SK-N-SH treated with all-trans-retinoic acid at 6 μM for 48 hours (cell line): ENCODE measurements at regions not wholly inside any gene's neighbourhood (a gene's known extent, or its start where the extent isn't known, plus 50 kb on each side); places are given as distances from the start of the nearest gene placed in this dataset.

Experiments
- ATAC-seq: fragments of 200-7000 bp; cut with Tn5 transposase; 3 replicates; pipeline ENCODE4 v1.9.1; 2020; ENCODE audit warnings: mild to moderate bottlenecking, moderate library complexity
- ARNTL ChIP-seq: fragments of 450-650 bp; formaldehyde crosslinking; IDR thresholded peaks from 2 replicates; pipeline ENCODE4 v1.5.0; 2020; ENCODE audit warnings: low read depth, mild to moderate bottlenecking, moderate library complexity, borderline replicate concordance
- BACH2 ChIP-seq: fragments of 250-450 bp; sonication (Bioruptor Pico); IDR thresholded peaks from 2 replicates; pipeline ENCODE4 v1.9.0; 2021; ENCODE audit warnings: mild to moderate bottlenecking, borderline replicate concordance
- CREB5 ChIP-seq: fragments of 250-450 bp; sonication (Bioruptor Pico); IDR thresholded peaks from 2 replicates; pipeline ENCODE4 v1.5.1; 2020; ENCODE audit warnings: low read depth, mild to moderate bottlenecking, moderate library complexity
- CSDC2 ChIP-seq: fragments of 250-450 bp; sonication (Bioruptor Pico); IDR thresholded peaks from 2 replicates; pipeline ENCODE4 v1.5.0; 2020; ENCODE audit warnings: mild to moderate bottlenecking, moderate library complexity
- ESRRG ChIP-seq: fragments of 250-450 bp; sonication (Bioruptor Pico); IDR thresholded peaks from 2 replicates; pipeline ENCODE4 v1.6.1; 2021; ENCODE audit warnings: mild to moderate bottlenecking
- GLIS3 ChIP-seq: fragments of 250-450 bp; sonication (Bioruptor Pico); IDR thresholded peaks from 2 replicates; pipeline ENCODE4 v1.5.0; 2020; ENCODE audit warnings: mild to moderate bottlenecking, moderate library complexity
- ISL1 ChIP-seq: fragments of 250-450 bp; sonication (Bioruptor Pico); IDR thresholded peaks from 2 replicates; pipeline ENCODE4 v2.1.2; 2022; ENCODE audit warnings: mild to moderate bottlenecking, moderate library complexity
- OSR1 ChIP-seq: fragments of 250-450 bp; sonication (Bioruptor Pico); IDR thresholded peaks from 2 replicates; pipeline ENCODE4 v1.8.0; 2022; ENCODE audit warnings: moderate library complexity, mild to moderate bottlenecking, inconsistent platforms
- PPARA ChIP-seq: fragments of 250-450 bp; sonication (Bioruptor Pico); IDR thresholded peaks from 2 replicates; pipeline ENCODE4 v1.5.0; 2020; ENCODE audit warnings: mild to moderate bottlenecking, borderline replicate concordance
- RARB ChIP-seq: fragments of 250-450 bp; sonication (Bioruptor Pico); IDR thresholded peaks from 2 replicates; pipeline ENCODE4 v1.8.0; 2021; ENCODE audit warnings: mild to moderate bottlenecking, moderate library complexity
- TOX ChIP-seq: fragments of 250-450 bp; sonication (Bioruptor Pico); IDR thresholded peaks from 2 replicates; pipeline ENCODE4 v1.8.0; 2021; ENCODE audit warnings: mild to moderate bottlenecking, moderate library complexity, borderline replicate concordance
- TSHZ2 ChIP-seq: fragments of 250-450 bp; sonication (Bioruptor Pico); IDR thresholded peaks from 2 replicates; pipeline ENCODE4 v1.5.0; 2020; ENCODE audit warnings: mild to moderate bottlenecking, moderate library complexity
- ZC3H10 ChIP-seq: fragments of 250-450 bp; sonication (Bioruptor Pico); IDR thresholded peaks from 2 replicates; pipeline ENCODE4 v1.5.1; 2021; ENCODE audit warnings: mild to moderate bottlenecking, moderate library complexity
- ZFP3 ChIP-seq: fragments of 250-450 bp; sonication (Bioruptor Pico); IDR thresholded peaks from 2 replicates; pipeline ENCODE4 v1.5.0; 2020; ENCODE audit warnings: mild to moderate bottlenecking, moderate library complexity
- ZFP30 ChIP-seq: fragments of 450-650 bp; formaldehyde crosslinking; IDR thresholded peaks from 2 replicates; pipeline ENCODE4 v1.5.0; 2022; ENCODE audit warnings: mild to moderate bottlenecking, moderate library complexity
- ZNF565 ChIP-seq: fragments of 450-650 bp; formaldehyde crosslinking; conservative IDR thresholded peaks from 2 replicates; pipeline ENCODE4 v1.5.0; 2020; ENCODE audit warnings: low read depth, mild to moderate bottlenecking, moderate library complexity
- ZNF70 ChIP-seq: fragments of 450-650 bp; formaldehyde crosslinking; IDR thresholded peaks from 2 replicates; pipeline ENCODE4 v1.5.0; 2020; ENCODE audit warnings: mild to moderate bottlenecking, moderate library complexity
- ZNF8 ChIP-seq: fragments of 450-650 bp; formaldehyde crosslinking; IDR thresholded peaks from 2 replicates; pipeline ENCODE4 v1.5.0; 2020; ENCODE audit warnings: mild to moderate bottlenecking, moderate library complexity
- TF ChIP-seq, protein P1 (sequence below): fragments of 250-450 bp; sonication (Bioruptor Pico); IDR thresholded peaks from 2 replicates; pipeline ENCODE4 v1.8.0; 2021; ENCODE audit warnings: low read depth, mild to moderate bottlenecking, moderate library complexity, borderline replicate concordance
- TF ChIP-seq, protein P2 (sequence below): fragments of 250-450 bp; sonication (Bioruptor Pico); IDR thresholded peaks from 2 replicates; pipeline ENCODE4 v1.8.0; 2020; ENCODE audit warnings: mild to moderate bottlenecking, moderate library complexity, borderline replicate concordance
- TF ChIP-seq, protein P3 (sequence below): fragments of 250-450 bp; sonication (Bioruptor Pico); IDR thresholded peaks from 2 replicates; pipeline ENCODE4 v1.5.1; 2021; ENCODE audit warnings: mild to moderate bottlenecking, moderate library complexity

DNA sequence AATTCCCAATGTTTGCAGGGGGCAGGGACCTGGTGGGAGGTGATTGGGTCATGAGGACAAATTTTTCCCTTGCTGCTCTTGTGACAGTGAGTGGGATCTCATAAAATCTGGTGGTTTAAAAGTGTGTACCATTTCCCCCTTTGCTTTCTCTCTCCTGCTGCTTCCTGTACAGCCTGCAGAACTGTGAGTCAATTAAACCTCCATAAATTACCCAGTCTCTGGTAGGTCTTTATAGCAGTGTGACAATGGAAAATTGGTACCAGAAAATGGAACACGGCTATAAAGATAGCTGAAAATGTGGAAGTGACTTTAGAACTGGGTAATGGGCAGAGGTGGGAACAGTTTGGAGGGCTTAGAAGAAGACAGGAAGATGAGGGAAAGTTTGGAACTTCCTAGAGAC is 108.7 kb upstream of the NPFFR2 start:
- ATAC-seq = no peak
- TF ChIP-seq ZFP3 (CRISPR knock-in tag) (no peak), ZNF8 (CRISPR knock-in tag) (no peak), ISL1 (CRISPR knock-in tag) (no peak), ZNF565 (CRISPR knock-in tag) (no peak), ZNF70 (CRISPR knock-in tag) (no peak), RARB (CRISPR knock-in tag) (no peak), ZFP30 (CRISPR knock-in tag) (no peak), PPARA (CRISPR knock-in tag) (no peak), BACH2 (no peak), TSHZ2 (CRISPR knock-in tag) (no peak), CSDC2 (CRISPR knock-in tag) (no peak), ESRRG (CRISPR knock-in tag) (no peak), ARNTL (CRISPR knock-in tag) (no peak), CREB5 (no peak)
- TF ChIP-seq, protein P1, sequence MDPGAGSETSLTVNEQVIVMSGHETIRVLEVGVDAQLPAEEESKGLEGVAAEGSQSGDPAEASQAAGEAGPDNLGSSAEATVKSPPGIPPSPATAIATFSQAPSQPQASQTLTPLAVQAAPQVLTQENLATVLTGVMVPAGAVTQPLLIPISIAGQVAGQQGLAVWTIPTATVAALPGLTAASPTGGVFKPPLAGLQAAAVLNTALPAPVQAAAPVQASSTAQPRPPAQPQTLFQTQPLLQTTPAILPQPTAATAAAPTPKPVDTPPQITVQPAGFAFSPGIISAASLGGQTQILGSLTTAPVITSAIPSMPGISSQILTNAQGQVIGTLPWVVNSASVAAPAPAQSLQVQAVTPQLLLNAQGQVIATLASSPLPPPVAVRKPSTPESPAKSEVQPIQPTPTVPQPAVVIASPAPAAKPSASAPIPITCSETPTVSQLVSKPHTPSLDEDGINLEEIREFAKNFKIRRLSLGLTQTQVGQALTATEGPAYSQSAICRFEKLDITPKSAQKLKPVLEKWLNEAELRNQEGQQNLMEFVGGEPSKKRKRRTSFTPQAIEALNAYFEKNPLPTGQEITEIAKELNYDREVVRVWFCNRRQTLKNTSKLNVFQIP = no peak
- TF ChIP-seq, protein P2, sequence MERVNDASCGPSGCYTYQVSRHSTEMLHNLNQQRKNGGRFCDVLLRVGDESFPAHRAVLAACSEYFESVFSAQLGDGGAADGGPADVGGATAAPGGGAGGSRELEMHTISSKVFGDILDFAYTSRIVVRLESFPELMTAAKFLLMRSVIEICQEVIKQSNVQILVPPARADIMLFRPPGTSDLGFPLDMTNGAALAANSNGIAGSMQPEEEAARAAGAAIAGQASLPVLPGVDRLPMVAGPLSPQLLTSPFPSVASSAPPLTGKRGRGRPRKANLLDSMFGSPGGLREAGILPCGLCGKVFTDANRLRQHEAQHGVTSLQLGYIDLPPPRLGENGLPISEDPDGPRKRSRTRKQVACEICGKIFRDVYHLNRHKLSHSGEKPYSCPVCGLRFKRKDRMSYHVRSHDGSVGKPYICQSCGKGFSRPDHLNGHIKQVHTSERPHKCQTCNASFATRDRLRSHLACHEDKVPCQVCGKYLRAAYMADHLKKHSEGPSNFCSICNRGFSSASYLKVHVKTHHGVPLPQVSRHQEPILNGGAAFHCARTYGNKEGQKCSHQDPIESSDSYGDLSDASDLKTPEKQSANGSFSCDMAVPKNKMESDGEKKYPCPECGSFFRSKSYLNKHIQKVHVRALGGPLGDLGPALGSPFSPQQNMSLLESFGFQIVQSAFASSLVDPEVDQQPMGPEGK (CRISPR knock-in tag) = no peak

DNA sequence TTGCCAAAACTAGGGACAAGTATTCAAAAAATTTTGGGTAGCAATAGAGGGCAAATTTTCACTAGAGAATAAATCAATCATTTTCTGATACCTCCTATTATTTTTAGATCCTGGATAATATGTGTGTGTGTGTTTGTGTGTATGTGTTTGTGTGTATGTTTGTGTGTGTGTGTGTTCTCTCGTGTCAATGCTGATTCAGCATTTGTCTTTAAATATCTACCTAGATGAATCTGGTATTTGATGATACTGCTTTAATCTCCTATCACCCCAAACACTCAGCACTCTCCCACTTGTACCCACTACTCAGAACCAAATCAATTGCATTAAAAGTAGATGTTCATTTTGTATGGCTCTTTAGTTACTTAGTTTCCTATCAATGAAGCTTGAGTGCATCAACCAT is 101.3 kb upstream of the NPFFR2 start:
- ATAC-seq = no peak
- no peak for TF ChIP-seq BACH2
- TF ChIP-seq GLIS3 (CRISPR knock-in tag) = no peak
- TF ChIP-seq ZFP30 (CRISPR knock-in tag) = no peak
- no peak for TF ChIP-seq ZC3H10 (CRISPR knock-in tag)
- TF ChIP-seq OSR1 (CRISPR knock-in tag) = no peak
- no peak for TF ChIP-seq ZFP3 (CRISPR knock-in tag)
- TF ChIP-seq, protein P2 (CRISPR knock-in tag) = no peak
- TF ChIP-seq ARNTL (CRISPR knock-in tag) = no peak
- TF ChIP-seq, protein P3, sequence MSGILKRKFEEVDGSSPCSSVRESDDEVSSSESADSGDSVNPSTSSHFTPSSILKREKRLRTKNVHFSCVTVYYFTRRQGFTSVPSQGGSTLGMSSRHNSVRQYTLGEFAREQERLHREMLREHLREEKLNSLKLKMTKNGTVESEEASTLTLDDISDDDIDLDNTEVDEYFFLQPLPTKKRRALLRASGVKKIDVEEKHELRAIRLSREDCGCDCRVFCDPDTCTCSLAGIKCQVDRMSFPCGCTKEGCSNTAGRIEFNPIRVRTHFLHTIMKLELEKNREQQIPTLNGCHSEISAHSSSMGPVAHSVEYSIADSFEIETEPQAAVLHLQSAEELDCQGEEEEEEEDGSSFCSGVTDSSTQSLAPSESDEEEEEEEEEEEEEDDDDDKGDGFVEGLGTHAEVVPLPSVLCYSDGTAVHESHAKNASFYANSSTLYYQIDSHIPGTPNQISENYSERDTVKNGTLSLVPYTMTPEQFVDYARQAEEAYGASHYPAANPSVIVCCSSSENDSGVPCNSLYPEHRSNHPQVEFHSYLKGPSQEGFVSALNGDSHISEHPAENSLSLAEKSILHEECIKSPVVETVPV (CRISPR knock-in tag) = no peak
- no peak for TF ChIP-seq ISL1 (CRISPR knock-in tag)
- no peak for TF ChIP-seq TSHZ2 (CRISPR knock-in tag)
- TF ChIP-seq ESRRG (CRISPR knock-in tag) = no peak
- TF ChIP-seq TOX (CRISPR knock-in tag) = no peak
- no peak for TF ChIP-seq CREB5
